IMR-90 (cell line): ENCODE measurements at regions not wholly inside any gene's neighbourhood (a gene's known extent, or its start where the extent isn't known, plus 50 kb on each side); places are given as distances from the start of the nearest gene placed in this dataset.

ENCODE experiments used
- BHLHE40 ChIP-seq: fragments of 150-350 bp; IDR thresholded peaks from 2 replicates; pipeline ENCODE4 v1.6.1; 2016; ENCODE audit warnings: mild to moderate bottlenecking, low read depth, low read length
- CEBPB ChIP-seq: IDR thresholded peaks from 2 replicates; pipeline ENCODE4 v1.6.1; 2012; ENCODE audit warnings: low read depth, low read length, improper control_type of control experiment
- CTCF ChIP-seq: conservative IDR thresholded peaks from 2 replicates; pipeline ENCODE4 v1.5.1; 2012; ENCODE audit warnings: mild to moderate bottlenecking, low read depth, low read length, improper control_type of control experiment
- FOS ChIP-seq: fragments of 150-350 bp; IDR thresholded peaks from 2 replicates; pipeline ENCODE4 v1.6.1; 2016; ENCODE audit warnings: low read depth, low read length
- MAFK ChIP-seq: IDR thresholded peaks from 2 replicates; pipeline ENCODE4 v1.6.1; 2012; ENCODE audit warnings: low read depth, low read length, improper control_type of control experiment
- MAZ ChIP-seq: IDR thresholded peaks from 2 replicates; pipeline ENCODE4 v1.6.1; 2012; ENCODE audit warnings: low read depth, mild to moderate bottlenecking, low read length, improper control_type of control experiment, moderate library complexity, borderline replicate concordance
- MXI1 ChIP-seq: IDR thresholded peaks from 2 replicates; pipeline ENCODE4 v1.6.1; 2012; ENCODE audit warnings: low read depth, mild to moderate bottlenecking, low read length, moderate library complexity, borderline replicate concordance
- NFE2L2 ChIP-seq: fragments of 150-350 bp; IDR thresholded peaks from 2 replicates; pipeline ENCODE4 v1.6.1; 2016; ENCODE audit warnings: low read depth, mild to moderate bottlenecking, low read length
- POLR2A ChIP-seq: IDR thresholded peaks from 2 replicates; pipeline ENCODE4 v1.6.1; 2012; ENCODE audit warnings: mild to moderate bottlenecking, low read depth, low read length
- RCOR1 ChIP-seq: IDR thresholded peaks from 2 replicates; pipeline ENCODE4 v1.6.1; 2012; ENCODE audit warnings: mild to moderate bottlenecking, low read length, improper control_type of control experiment; ENCODE audit not compliant: insufficient replicate concordance
- RFX5 ChIP-seq: IDR thresholded peaks from 2 replicates; pipeline ENCODE4 v1.8.0; 2012; ENCODE audit warnings: low read depth, mild to moderate bottlenecking, low read length, moderate library complexity
- SMC3 ChIP-seq: fragments of 150-350 bp; IDR thresholded peaks from 2 replicates; pipeline ENCODE4 v1.6.1; 2016; ENCODE audit warnings: low read depth, mild to moderate bottlenecking, antibody characterized with exemption, low read length, moderate library complexity
- TF ChIP-seq, protein P1 (sequence below): fragments of 150-350 bp; IDR thresholded peaks from 2 replicates; pipeline ENCODE4 v1.6.1; 2017; ENCODE audit warnings: mild to moderate bottlenecking, antibody characterized with exemption, low read length, low read depth
- TF ChIP-seq, protein P2 (sequence below): fragments of 150-350 bp; IDR thresholded peaks from 2 replicates; pipeline ENCODE4 v1.6.1; 2016; ENCODE audit warnings: low read depth, mild to moderate bottlenecking, low read length, moderate library complexity, borderline replicate concordance

DNA sequence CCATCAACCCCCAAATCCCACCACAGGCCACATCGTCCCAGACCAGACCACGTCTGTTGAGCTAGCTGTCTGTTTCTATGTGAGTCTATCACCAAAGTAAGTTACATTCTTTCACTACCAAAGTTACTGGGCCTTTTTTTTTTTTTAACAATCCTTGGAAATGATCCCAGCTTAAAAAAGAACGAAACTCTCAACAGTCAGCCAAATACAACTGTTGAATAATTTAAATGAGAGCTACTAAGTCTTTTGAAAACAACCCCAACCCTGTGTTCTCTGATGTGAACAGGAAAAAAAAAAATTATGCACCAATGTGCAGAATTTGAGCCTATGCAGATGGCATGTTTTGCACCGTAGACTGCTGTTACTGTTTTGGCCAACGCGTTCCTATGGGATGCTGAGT lies 134.0 kb upstream of the ETS2 start:
- TF ChIP-seq POLR2A (no peak), CTCF (no peak), MAZ (no peak), RCOR1 (no peak), CEBPB (no peak), SMC3 (no peak), NFE2L2 (no peak), MXI1 (no peak), RFX5 (no peak), FOS (no peak), MAFK (no peak), BHLHE40 (no peak)
- TF ChIP-seq, protein P1, sequence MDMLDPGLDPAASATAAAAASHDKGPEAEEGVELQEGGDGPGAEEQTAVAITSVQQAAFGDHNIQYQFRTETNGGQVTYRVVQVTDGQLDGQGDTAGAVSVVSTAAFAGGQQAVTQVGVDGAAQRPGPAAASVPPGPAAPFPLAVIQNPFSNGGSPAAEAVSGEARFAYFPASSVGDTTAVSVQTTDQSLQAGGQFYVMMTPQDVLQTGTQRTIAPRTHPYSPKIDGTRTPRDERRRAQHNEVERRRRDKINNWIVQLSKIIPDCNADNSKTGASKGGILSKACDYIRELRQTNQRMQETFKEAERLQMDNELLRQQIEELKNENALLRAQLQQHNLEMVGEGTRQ: no peak
- TF ChIP-seq, protein P2, sequence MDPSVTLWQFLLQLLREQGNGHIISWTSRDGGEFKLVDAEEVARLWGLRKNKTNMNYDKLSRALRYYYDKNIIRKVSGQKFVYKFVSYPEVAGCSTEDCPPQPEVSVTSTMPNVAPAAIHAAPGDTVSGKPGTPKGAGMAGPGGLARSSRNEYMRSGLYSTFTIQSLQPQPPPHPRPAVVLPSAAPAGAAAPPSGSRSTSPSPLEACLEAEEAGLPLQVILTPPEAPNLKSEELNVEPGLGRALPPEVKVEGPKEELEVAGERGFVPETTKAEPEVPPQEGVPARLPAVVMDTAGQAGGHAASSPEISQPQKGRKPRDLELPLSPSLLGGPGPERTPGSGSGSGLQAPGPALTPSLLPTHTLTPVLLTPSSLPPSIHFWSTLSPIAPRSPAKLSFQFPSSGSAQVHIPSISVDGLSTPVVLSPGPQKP: no peak
